GM23338 (cell line): ENCODE measurements at regions not wholly inside any gene's neighbourhood (a gene's known extent, or its start where the extent isn't known, plus 50 kb on each side); places are given as distances from the start of the nearest gene placed in this dataset.

Experiments
- ATAC-seq: fragments of 200-7000 bp; cut with Tn5 transposase; 3 replicates; pipeline ENCODE4 v1.9.1; 2020
- DNase-seq: peaks from one replicate; pipeline ENCODE4 v3.0.0-alpha.2; 2015; ENCODE audit warnings: low spot score
- H2AFZ ChIP-seq: fragments of 200-600 bp; sonication (generic); 2 replicates; pipeline ENCODE4 v1.8.0; 2016; ENCODE audit warnings: antibody characterized with exemption, mild to moderate bottlenecking, moderate library complexity
- H3F3A ChIP-seq: fragments of 200-600 bp; sonication (generic); replicated peaks from 2 replicates; pipeline ENCODE4 v1.8.0; 2017; ENCODE audit warnings: antibody characterized with exemption, mixed run types, low read depth
- H3K27ac ChIP-seq: fragments of 200-600 bp; sonication (generic); 2 replicates; pipeline ENCODE4 v1.6.1; 2016; ENCODE audit warnings: low read depth
- H3K27me3 ChIP-seq: fragments of 200-600 bp; sonication (generic); 2 replicates; pipeline ENCODE4 v1.8.0; 2016; ENCODE audit warnings: mild to moderate bottlenecking, mixed run types, moderate library complexity; ENCODE audit not compliant: insufficient read depth
- H3K36me3 ChIP-seq: fragments of 200-600 bp; sonication (generic); 2 replicates; pipeline ENCODE4 v1.8.0; 2016; ENCODE audit warnings: mild to moderate bottlenecking; ENCODE audit not compliant: insufficient read depth
- H3K4me1 ChIP-seq: fragments of 200-600 bp; sonication (generic); 2 replicates; pipeline ENCODE4 v1.8.0; 2016; ENCODE audit warnings: mild to moderate bottlenecking, moderate library complexity; ENCODE audit not compliant: insufficient read depth
- H3K4me2 ChIP-seq: fragments of 200-600 bp; sonication (generic); 2 replicates; pipeline ENCODE4 v1.7.1; 2017; ENCODE audit warnings: mixed run types
- H3K4me3 ChIP-seq: fragments of 200-600 bp; sonication (generic); 2 replicates; pipeline ENCODE4 v1.6.1; 2016; ENCODE audit warnings: mixed run types
- H3K79me2 ChIP-seq: fragments of 200-600 bp; sonication (generic); replicated peaks from 2 replicates; pipeline ENCODE4 v1.8.0; 2017; ENCODE audit warnings: mild to moderate bottlenecking; ENCODE audit not compliant: insufficient read depth
- H3K9me2 ChIP-seq: fragments of 200-600 bp; sonication (generic); 2 replicates; pipeline ENCODE4 v1.8.0; 2017; ENCODE audit not compliant: insufficient read depth
- H4K20me1 ChIP-seq: fragments of 200-600 bp; sonication (generic); replicated peaks from 2 replicates; pipeline ENCODE4 v1.8.0; 2017; ENCODE audit warnings: mild to moderate bottlenecking; ENCODE audit not compliant: insufficient read depth
- H3K27ac Mint-ChIP-seq: 2 replicates; pipeline ENCODE4 v1.8.0; 2020; ENCODE audit warnings: inconsistent platforms, mild to moderate bottlenecking, moderate library complexity, mixed read lengths
- H3K27me3 Mint-ChIP-seq: 3 replicates; pipeline ENCODE4 v1.8.0; 2022; ENCODE audit warnings: low read depth, mild to moderate bottlenecking, moderate library complexity, mixed read lengths, inconsistent platforms; ENCODE audit not compliant: insufficient read depth, poor library complexity
- H3K36me3 Mint-ChIP-seq: 3 replicates; pipeline ENCODE4 v1.8.0; 2021; ENCODE audit warnings: low read depth, mild to moderate bottlenecking, inconsistent platforms, moderate library complexity, mixed read lengths
- H3K4me1 Mint-ChIP-seq: 3 replicates; pipeline ENCODE4 v1.8.0; 2020; ENCODE audit warnings: mild to moderate bottlenecking, inconsistent platforms, mixed read lengths
- H3K4me3 Mint-ChIP-seq: 3 replicates; pipeline ENCODE4 v1.8.0; 2021; ENCODE audit warnings: moderate library complexity, mild to moderate bottlenecking, inconsistent platforms, mixed read lengths
- H3K9me3 Mint-ChIP-seq: 3 replicates; pipeline ENCODE4 v1.8.0; 2020; ENCODE audit warnings: moderate library complexity, mild to moderate bottlenecking, inconsistent platforms, mixed read lengths
- CREB1 ChIP-seq: fragments of 250-450 bp; sonication (Bioruptor Pico); IDR thresholded peaks from 2 replicates; pipeline ENCODE4 v1.5.0; 2020; ENCODE audit warnings: low read depth, mild to moderate bottlenecking, moderate library complexity
- EZH2 ChIP-seq: fragments of 200-600 bp; sonication (generic); IDR thresholded peaks from one replicate; pipeline ENCODE4 v1.8.0; 2017; ENCODE audit warnings: antibody characterized with exemption, mild to moderate bottlenecking, low read depth; ENCODE audit not compliant: unreplicated experiment
- EZH2phosphoT487 ChIP-seq: fragments of 200-600 bp; sonication (generic); IDR thresholded peaks from one replicate; pipeline ENCODE4 v1.8.1; 2018; ENCODE audit warnings: antibody characterized with exemption; ENCODE audit not compliant: unreplicated experiment
- JUNB ChIP-seq: IDR thresholded peaks from one replicate; pipeline ENCODE4 v1.6.1; 2016; ENCODE audit warnings: antibody characterized with exemption; ENCODE audit not compliant: unreplicated experiment
- NANOG ChIP-seq: IDR thresholded peaks from 2 replicates; pipeline ENCODE4 v1.6.1; 2016; ENCODE audit warnings: antibody characterized with exemption, borderline replicate concordance
- POLR2AphosphoS5 ChIP-seq: IDR thresholded peaks from 2 replicates; pipeline ENCODE4 v1.6.1; 2016; ENCODE audit warnings: antibody characterized with exemption, low read depth
- STAT1 ChIP-seq: IDR thresholded peaks from one replicate; pipeline ENCODE4 v1.6.1; 2016; ENCODE audit warnings: antibody characterized with exemption; ENCODE audit not compliant: unreplicated experiment
- ZNF114 ChIP-seq: fragments of 250-450 bp; sonication (Bioruptor Pico); IDR thresholded peaks from 2 replicates; pipeline ENCODE4 v1.5.0; 2020; ENCODE audit warnings: mild to moderate bottlenecking, moderate library complexity
- ZNF331 ChIP-seq: fragments of 250-450 bp; sonication (Bioruptor Pico); IDR thresholded peaks from 2 replicates; pipeline ENCODE4 v1.5.0; 2020; ENCODE audit warnings: low read depth, mild to moderate bottlenecking, moderate library complexity
- TF ChIP-seq, protein P1 (sequence below): IDR thresholded peaks from 2 replicates; pipeline ENCODE4 v1.6.1; 2016; ENCODE audit warnings: antibody characterized with exemption
- TF ChIP-seq, protein P2 (sequence below): fragments of 250-450 bp; sonication (Bioruptor Pico); IDR thresholded peaks from 2 replicates; pipeline ENCODE4 v1.5.0; 2020; ENCODE audit warnings: mild to moderate bottlenecking, moderate library complexity
- TF ChIP-seq, protein P3 (sequence below): IDR thresholded peaks from one replicate; pipeline ENCODE4 v1.6.1; 2018; ENCODE audit warnings: antibody characterized with exemption; ENCODE audit not compliant: unreplicated experiment
- TF ChIP-seq, protein P4 (sequence below), 2 experiments: fragments of 200-600 bp in 1 of 2; sonication (generic) in 1 of 2; conservative IDR thresholded peaks; 2 replicates each; pipeline versions ENCODE4 v1.5.1 to v1.6.1; 2016 to 2017; ENCODE audit warnings: antibody characterized with exemption in 2 of 2, low read depth in 2 of 2, mild to moderate bottlenecking in 2 of 2, moderate library complexity in 1 of 2

DNA sequence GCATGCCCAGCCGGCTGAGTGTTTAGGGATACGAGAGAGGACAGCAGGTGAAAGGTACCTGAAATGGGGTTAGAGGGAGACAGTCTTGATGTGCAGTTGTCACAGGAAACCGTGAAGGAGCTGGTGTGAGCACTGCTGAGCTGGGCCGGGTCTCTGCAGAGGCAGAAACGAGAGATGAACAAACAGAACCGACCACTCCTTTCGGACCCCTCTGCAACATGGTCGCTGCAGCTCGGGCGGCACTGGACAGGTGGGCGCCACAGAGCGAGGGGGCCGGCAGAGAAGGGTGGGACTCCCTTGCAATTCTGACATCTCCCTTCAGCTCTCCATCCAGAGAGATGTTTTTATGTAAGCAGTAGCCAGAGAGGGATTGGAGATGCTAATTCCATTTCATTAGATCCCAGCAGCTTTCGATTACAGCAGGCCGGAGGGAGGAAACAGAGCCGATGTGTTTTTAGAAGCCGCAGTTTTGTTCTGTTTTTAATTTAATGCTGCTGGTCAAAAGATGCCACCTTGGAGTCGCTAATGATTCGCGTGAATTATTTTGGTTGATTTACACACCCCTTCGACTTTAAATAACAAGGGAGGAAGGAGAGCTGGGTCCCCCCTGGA is 86.3 kb upstream of the RPL38 start:
- Histone ChIP-seq H3K27ac (no peak overlapping the region), H3F3A (no peaks in the 10 kb centered on the region; the same call in 1 of the 2 replicates), H3K9me2 (no peaks in the 10 kb centered on the region), H2AFZ (peak overlapping the region; percentile 93), H3K27me3 (no peaks in the 10 kb centered on the region), H4K20me1 (no peaks in the 10 kb centered on the region), H3K4me3 (no peak overlapping the region), H3K4me1 (peaks cover 30% of the 10 kb centered on the region), H3K79me2 (no peaks in the 10 kb centered on the region), H3K4me2 (peak overlapping the region; percentile 17; the same call in 1 of the 2 replicates), H3K36me3 (no peaks in the 10 kb centered on the region)
- Mint-ChIP-seq H3K36me3 (peaks cover 3% of the 10 kb centered on the region; the same call in 1 of the 3 replicates), H3K27me3 (peaks cover 23% of the 10 kb centered on the region), H3K4me1 (peaks cover 38% of the 10 kb centered on the region), H3K4me3 (peak overlapping the region; percentile 25; the same call in 1 of the 3 replicates), H3K27ac (no peak overlapping the region), H3K9me3 (peaks cover 5% of the 10 kb centered on the region; the same call in 1 of the 3 replicates)
- TF ChIP-seq POLR2AphosphoS5, result no peak
- no peak for TF ChIP-seq ZNF331
- no peak for TF ChIP-seq STAT1
- TF ChIP-seq, protein P1, sequence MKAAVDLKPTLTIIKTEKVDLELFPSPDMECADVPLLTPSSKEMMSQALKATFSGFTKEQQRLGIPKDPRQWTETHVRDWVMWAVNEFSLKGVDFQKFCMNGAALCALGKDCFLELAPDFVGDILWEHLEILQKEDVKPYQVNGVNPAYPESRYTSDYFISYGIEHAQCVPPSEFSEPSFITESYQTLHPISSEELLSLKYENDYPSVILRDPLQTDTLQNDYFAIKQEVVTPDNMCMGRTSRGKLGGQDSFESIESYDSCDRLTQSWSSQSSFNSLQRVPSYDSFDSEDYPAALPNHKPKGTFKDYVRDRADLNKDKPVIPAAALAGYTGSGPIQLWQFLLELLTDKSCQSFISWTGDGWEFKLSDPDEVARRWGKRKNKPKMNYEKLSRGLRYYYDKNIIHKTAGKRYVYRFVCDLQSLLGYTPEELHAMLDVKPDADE, result no peak
- TF ChIP-seq EZH2, result no peak
- TF ChIP-seq EZH2phosphoT487, result no peak
- TF ChIP-seq, protein P2, sequence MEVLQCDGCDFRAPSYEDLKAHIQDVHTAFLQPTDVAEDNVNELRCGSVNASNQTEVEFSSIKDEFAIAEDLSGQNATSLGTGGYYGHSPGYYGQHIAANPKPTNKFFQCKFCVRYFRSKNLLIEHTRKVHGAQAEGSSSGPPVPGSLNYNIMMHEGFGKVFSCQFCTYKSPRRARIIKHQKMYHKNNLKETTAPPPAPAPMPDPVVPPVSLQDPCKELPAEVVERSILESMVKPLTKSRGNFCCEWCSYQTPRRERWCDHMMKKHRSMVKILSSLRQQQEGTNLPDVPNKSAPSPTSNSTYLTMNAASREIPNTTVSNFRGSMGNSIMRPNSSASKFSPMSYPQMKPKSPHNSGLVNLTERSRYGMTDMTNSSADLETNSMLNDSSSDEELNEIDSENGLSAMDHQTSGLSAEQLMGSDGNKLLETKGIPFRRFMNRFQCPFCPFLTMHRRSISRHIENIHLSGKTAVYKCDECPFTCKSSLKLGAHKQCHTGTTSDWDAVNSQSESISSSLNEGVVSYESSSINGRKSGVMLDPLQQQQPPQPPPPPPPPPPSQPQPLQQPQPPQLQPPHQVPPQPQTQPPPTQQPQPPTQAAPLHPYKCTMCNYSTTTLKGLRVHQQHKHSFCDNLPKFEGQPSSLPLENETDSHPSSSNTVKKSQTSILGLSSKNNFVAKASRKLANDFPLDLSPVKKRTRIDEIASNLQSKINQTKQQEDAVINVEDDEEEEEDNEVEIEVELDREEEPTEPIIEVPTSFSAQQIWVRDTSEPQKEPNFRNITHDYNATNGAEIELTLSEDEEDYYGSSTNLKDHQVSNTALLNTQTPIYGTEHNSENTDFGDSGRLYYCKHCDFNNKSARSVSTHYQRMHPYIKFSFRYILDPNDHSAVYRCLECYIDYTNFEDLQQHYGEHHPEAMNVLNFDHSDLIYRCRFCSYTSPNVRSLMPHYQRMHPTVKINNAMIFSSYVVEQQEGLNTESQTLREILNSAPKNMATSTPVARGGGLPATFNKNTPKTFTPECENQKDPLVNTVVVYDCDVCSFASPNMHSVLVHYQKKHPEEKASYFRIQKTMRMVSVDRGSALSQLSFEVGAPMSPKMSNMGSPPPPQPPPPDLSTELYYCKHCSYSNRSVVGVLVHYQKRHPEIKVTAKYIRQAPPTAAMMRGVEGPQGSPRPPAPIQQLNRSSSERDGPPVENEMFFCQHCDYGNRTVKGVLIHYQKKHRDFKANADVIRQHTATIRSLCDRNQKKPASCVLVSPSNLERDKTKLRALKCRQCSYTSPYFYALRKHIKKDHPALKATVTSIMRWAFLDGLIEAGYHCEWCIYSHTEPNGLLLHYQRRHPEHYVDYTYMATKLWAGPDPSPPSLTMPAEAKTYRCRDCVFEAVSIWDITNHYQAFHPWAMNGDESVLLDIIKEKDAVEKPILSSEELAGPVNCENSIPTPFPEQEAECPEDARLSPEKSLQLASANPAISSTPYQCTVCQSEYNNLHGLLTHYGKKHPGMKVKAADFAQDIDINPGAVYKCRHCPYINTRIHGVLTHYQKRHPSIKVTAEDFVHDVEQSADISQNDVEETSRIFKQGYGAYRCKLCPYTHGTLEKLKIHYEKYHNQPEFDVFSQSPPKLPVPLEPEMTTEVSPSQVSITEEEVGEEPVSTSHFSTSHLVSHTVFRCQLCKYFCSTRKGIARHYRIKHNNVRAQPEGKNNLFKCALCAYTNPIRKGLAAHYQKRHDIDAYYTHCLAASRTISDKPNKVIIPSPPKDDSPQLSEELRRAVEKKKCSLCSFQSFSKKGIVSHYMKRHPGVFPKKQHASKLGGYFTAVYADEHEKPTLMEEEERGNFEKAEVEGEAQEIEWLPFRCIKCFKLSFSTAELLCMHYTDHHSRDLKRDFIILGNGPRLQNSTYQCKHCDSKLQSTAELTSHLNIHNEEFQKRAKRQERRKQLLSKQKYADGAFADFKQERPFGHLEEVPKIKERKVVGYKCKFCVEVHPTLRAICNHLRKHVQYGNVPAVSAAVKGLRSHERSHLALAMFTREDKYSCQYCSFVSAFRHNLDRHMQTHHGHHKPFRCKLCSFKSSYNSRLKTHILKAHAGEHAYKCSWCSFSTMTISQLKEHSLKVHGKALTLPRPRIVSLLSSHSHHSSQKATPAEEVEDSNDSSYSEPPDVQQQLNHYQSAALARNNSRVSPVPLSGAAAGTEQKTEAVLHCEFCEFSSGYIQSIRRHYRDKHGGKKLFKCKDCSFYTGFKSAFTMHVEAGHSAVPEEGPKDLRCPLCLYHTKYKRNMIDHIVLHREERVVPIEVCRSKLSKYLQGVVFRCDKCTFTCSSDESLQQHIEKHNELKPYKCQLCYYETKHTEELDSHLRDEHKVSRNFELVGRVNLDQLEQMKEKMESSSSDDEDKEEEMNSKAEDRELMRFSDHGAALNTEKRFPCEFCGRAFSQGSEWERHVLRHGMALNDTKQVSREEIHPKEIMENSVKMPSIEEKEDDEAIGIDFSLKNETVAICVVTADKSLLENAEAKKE (CRISPR knock-in tag), result no peak
- no peak for TF ChIP-seq CREB1 (CRISPR knock-in tag)
- TF ChIP-seq, protein P3, sequence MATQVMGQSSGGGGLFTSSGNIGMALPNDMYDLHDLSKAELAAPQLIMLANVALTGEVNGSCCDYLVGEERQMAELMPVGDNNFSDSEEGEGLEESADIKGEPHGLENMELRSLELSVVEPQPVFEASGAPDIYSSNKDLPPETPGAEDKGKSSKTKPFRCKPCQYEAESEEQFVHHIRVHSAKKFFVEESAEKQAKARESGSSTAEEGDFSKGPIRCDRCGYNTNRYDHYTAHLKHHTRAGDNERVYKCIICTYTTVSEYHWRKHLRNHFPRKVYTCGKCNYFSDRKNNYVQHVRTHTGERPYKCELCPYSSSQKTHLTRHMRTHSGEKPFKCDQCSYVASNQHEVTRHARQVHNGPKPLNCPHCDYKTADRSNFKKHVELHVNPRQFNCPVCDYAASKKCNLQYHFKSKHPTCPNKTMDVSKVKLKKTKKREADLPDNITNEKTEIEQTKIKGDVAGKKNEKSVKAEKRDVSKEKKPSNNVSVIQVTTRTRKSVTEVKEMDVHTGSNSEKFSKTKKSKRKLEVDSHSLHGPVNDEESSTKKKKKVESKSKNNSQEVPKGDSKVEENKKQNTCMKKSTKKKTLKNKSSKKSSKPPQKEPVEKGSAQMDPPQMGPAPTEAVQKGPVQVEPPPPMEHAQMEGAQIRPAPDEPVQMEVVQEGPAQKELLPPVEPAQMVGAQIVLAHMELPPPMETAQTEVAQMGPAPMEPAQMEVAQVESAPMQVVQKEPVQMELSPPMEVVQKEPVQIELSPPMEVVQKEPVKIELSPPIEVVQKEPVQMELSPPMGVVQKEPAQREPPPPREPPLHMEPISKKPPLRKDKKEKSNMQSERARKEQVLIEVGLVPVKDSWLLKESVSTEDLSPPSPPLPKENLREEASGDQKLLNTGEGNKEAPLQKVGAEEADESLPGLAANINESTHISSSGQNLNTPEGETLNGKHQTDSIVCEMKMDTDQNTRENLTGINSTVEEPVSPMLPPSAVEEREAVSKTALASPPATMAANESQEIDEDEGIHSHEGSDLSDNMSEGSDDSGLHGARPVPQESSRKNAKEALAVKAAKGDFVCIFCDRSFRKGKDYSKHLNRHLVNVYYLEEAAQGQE, result no peak
- no peak for TF ChIP-seq NANOG
- TF ChIP-seq, protein P4, sequence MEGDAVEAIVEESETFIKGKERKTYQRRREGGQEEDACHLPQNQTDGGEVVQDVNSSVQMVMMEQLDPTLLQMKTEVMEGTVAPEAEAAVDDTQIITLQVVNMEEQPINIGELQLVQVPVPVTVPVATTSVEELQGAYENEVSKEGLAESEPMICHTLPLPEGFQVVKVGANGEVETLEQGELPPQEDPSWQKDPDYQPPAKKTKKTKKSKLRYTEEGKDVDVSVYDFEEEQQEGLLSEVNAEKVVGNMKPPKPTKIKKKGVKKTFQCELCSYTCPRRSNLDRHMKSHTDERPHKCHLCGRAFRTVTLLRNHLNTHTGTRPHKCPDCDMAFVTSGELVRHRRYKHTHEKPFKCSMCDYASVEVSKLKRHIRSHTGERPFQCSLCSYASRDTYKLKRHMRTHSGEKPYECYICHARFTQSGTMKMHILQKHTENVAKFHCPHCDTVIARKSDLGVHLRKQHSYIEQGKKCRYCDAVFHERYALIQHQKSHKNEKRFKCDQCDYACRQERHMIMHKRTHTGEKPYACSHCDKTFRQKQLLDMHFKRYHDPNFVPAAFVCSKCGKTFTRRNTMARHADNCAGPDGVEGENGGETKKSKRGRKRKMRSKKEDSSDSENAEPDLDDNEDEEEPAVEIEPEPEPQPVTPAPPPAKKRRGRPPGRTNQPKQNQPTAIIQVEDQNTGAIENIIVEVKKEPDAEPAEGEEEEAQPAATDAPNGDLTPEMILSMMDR (conservative IDR thresholded peaks at IDR 0.05; ENCODE audit: low read depth in 2 of 2), result no peak
- no peak for TF ChIP-seq ZNF114 (CRISPR knock-in tag)
- TF ChIP-seq JUNB, result no peak
- ATAC-seq (no peak), DNase-seq (no peak)
